HG02798 (cell line): ENCODE measurements at regions not wholly inside any gene's neighbourhood (a gene's known extent, or its start where the extent isn't known, plus 50 kb on each side); places are given as distances from the start of the nearest gene placed in this dataset.

Experiments used
- ATAC-seq: cut with Tn5 transposase; IDR thresholded peaks from one replicate; pipeline ENCODE4 v1.9.1; 2021; ENCODE audit warnings: mild to moderate bottlenecking; ENCODE audit not compliant: unreplicated experiment, poor library complexity

DNA sequence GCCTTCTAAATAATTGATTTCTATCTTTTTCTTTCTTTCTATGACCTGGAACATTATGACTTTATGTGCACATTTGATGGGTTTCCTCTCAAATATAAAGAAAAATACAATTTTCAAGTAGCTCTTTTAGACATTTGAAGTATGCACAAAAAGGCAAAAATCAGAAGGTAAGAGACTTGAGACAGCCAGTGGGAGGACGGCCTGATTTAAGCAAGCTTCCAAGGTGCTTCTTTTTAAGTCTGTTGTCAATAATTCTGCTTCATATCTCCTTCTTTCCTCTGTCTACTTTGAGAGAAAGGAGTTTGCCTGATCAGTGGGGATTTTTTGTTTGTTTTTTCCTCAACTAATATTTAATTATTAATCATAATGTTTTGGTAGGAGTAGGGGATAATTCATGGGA, 188.2 kb upstream of the ARHGAP20 start:
- ATAC-seq, result no peak

DNA sequence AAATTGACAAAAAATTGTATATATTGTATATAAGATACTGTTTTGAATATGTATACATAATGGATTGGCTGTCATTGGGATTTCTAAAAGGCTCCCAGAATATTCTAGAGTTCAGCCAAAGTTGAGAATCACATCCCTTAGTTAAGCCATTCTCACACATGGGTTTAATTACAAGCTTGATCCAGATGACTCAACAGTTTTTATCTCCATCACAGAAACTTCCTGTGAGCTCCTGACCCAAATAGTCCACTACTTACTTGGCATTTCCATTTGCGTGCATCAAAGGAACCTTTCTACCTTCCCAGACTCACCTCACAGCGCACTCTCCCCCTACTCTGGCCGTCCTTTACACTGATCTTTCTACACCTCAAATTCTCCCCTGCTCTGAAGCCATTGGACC, 184.8 kb upstream of the ARHGAP20 start:
- no peak for ATAC-seq

DNA sequence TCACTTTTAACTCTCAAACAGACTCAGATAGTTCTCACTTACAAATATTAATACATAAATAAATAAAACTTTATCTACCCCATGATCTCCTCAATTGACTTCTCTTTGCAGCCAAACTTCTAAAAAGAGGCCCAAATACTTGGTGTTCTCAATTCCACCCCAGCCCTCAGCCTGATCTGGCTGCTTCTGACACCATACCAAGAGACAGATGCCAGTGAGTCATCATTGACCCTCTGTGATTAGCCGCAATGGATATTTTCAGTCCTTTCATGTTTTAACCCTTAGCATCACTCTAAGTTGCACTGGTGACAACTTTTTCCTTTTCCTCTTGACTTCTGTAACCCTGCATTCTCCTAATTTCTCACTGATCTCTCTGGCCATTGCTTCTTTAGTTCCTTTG, 184.1 kb upstream of the ARHGAP20 start:
- ATAC-seq, result no peak

DNA sequence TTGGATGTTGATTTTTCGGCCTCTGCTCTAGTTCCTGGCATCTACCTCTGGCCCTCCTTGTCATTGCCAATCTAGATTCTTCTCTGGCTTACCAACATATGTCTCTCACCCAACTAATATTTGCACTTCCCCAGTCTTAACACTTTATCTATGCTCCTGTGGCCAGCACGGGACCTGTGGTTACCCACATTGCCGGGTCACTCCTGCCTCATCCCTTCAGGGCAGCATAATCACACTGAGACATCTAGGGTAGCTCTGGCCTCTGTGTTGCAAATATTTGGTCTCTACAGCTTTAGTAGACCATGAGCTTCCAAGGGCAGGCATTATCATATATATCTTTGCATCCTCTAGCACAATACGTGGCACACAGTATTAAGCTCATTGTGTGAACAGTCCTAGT, 182.0 kb upstream of the ARHGAP20 start:
- ATAC-seq, result no peak

DNA sequence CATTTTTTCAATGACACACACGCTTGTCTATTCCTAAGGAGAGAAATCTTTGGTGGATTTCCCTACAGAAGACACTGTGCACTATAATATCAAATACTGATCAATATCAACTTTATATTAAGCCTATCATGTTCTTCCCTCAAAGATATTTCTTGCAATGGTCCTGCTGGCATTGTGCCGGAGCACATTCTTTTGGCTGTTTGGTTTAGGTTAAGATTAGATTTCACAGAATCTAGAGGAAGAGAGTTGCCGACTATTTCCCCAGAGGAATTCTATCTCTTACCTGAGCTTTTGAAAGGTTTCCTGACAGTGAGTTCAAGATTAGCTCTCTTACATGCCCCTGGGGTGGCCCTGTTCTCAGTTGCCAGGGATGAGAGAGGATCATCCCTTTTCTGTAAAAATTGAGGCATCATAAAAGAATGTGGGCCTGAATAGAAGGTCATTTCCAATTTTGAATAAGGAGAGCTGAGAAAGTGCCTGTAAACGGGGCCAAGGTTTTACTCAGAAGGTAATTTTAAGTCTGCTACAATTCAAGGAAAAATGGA, 180.6 kb upstream of the ARHGAP20 start:
- no peak for ATAC-seq

DNA sequence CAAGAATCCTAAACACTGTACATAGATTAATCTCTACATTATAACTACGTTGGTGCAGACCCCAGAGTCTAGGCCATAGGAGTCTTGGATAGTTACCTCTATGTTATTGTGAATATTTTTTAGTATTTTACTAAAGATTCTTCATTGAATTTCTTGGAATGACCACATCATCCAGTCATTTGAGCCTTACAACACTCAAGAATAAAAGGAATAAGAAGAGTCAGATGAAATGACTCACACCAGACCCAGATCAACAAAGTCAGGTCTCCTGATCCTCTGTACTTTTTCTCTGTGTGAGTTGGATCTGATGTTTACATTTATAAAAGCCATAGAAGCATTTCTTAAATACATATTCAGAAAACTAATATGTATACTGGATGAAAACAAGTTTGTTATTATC, 179.2 kb upstream of the ARHGAP20 start:
- ATAC-seq, result no peak

DNA sequence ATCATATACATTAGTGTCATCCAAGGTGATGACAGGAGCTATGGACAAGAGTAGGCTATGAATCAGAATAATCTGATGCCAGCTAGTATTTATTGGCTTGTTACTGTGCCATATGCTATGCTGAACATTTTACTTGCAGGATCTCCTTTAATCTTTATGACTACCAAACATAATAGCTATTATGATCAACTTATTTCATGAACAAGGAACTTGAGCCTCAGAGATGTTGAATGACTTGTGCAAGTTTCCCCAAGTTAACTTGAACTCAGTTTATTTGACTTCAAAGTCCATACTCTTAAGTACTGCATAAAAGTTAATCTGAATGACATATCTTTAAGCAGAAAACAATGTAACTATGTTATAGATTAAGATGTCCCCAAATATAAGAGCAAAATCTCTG, 178.8 kb upstream of the ARHGAP20 start:
- ATAC-seq, result no peak

DNA sequence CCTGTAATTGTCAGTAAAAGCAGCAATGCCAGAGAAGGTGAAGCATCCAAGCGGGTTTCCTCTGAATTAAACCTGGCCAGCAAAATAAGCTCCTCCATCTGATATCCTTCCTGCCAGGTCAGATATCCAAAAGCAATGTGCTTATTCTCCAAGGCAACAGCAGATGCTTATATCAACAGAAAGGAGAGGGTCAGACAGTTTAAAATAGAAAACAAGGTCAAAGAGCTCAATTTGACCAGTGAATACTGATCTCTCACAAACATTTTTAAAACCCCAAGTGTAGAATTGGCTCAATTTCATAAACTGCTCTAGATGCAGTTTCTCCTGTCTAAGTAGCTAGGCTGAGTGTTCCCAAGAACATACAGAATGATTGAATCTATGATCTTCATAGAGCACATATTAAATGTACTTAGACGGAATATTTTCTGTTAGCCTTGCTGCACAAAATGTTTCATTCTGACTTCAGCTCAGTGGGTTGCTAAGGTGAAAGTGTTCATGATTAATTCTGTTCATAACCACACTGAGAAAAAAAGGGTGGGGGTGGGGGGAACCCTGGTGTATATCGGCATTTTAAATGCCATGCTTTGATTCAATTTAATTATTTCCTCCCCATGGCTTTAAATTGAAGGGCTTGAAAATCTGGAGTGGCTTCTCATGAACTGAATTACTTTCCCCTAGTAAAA, 174.2 kb upstream of the ARHGAP20 start:
- ATAC-seq, result no peak

DNA sequence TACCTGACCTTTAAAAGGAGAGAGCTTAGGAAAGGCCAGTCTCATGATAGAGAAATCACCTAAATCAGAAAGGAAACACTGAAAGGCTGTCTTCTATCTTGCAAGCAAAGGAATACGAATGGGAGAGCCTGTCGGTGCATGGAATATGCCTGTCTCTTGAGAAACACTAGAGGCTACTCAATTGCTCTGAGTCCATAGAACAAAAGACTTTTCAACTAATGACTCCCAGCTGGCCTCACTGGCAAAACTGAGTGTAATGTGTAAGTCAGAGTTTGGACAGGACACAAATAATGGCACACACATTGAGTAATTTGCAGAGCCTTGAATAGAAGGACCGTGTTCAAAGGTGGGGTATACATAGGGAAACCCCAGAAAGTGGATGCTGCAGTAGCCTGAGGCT, 171.0 kb upstream of the ARHGAP20 start:
- ATAC-seq, result no peak

DNA sequence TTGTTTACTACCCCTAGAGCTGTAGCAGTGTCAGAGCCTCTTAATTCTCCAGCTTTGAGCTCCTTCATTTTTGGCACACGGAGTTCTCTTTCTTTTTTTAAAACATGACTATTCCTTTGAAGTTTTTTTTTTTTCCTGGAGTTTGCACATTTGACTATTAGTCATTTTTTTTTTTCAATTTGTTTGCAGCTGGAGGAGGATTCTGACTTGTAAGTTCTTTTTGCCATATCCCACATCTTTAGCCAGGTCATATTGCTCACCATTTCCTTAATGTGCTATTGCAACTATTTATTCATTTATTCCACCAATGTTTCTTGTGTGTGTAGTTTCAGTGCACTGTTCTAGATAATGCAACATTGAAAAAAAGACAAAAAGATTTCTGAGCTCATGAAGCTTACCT, 166.3 kb upstream of the ARHGAP20 start:
- ATAC-seq, result no peak

DNA sequence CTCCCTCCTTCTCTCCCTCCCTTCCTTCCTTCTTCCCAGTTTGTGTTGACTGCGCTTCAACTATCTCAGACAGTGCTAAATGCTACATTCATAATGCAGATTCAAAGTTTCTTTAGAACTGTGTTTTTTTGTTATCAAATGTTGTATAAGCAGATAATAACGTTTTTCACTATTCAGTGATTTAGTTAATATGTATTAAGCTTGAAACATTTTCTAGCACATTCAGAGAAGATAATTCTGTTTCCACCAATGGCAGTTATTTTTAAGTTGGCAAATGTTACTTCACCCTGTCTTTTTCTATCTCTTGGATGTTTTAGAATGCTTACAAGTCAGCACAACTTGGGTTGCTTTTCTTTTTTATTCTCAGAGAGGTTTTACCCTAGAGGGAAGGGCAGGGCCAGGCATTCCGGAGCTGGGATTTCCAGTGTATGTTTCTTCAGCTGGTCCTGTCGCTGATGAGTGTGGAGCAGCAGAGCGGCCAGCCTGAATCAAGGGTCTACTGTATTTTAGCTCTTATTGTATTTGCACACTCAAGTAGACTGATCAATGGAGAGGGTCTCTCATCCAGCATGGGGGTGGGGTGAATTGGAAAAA, 162.3 kb upstream of the ARHGAP20 start:
- ATAC-seq, result no peak

DNA sequence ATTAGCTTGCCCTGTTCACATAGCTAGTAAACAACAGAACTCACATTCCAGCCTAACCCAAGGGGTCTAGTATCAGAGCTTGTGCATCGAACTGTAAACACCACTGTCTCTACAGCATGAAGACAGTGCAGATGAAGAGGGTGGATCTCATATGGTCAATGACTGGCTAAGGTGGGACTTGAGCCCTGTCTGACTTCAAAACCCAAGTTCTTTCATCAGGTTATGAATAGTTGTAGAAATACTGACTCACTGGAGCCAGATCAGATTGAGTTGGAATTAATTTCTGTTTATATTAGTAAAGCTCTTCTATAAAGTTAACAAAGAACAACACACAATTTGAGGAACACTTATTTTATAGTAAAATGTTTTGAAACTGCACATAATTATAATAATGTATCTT, 161.7 kb upstream of the ARHGAP20 start:
- no peak for ATAC-seq

DNA sequence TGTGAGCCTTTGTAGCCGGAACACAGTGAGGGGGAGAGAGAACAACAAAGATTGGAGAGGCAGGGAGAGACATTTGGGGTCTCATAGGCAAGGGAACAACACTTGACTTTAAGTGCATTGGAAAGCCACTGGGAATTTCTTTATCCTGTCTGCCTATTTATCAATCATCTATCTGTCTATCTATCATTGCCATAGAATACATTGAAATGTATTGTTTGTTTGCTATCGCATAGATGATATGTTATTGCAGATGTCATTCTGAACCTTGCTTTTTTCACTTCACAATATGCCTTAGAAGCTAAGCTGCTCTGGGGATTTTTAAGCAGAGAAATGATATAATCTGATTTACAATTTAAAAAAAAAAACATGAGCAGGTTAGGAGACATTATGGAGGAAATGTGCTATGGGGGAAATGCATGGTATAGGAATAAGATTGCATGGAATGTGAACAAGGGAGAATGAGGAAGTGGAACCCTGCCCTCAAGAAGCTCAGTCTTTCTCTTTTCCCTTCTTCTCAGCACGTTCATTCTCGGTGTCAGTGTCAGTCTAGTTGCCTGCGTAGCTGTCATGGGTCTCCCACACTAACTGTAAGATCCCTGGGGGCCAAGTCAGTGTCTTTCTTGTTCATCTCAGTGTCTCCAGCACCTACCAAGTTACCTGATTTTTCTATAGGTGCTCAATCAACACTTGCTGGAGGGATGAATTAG, 158.7 kb upstream of the ARHGAP20 start:
- ATAC-seq, result no peak

DNA sequence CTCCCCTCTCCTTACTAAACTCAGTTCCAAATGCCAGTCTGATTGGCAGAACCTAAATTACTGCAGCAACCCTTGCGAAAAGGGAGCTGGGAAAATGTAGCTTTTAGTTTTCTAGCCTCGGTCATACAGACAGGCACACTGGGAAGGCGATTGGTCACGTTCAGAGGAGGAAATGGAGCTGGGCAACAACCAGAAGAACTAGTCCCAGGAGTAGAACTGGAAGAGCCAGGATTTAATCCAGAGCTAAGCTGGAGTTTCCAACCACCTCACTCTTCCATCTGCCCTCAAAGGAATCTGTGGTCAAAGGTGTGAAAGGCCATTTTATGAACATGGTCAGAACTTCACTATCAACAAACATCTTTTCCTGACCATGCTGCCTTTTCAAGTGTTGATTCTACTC, 155.7 kb upstream of the ARHGAP20 start:
- no peak for ATAC-seq

DNA sequence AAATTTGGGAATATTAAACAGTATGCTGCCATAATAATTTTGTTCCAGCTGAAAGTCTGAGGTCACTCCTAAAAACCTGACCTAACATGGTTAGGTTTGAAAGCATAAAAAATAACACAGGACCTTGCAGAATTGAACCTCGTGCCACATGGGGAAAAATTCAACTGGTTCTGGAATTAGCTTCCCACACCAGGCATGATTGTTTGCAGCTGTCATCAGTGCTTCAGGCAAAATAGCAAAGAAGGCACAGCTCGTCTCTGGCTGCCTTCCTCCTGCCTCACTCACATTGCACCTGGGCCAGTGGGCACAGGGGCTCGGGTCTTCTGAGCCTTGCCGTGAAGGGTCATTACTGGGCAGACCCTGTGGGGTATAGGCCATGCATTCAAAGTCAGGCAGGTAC, 153.8 kb upstream of the ARHGAP20 start:
- no peak for ATAC-seq

DNA sequence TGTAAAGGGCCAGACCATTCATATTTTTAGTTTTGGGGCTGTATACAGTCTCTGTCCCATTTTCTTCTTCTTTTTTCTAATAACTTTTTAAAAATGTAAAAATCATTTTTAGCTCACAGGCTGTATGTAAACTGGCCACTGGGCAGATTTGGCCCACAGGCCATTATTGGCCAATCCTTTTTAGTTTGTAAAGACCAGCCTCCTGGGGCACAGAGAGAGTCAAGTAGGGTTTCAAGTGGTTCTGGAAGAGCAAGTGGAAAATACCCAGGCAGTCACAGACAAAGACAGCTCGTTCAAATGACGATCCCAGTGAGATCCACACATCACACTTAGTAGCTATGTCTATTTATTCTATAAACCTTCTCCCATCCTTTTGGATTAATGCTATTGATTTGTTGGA, 150.2 kb upstream of the ARHGAP20 start:
- ATAC-seq, result no peak

DNA sequence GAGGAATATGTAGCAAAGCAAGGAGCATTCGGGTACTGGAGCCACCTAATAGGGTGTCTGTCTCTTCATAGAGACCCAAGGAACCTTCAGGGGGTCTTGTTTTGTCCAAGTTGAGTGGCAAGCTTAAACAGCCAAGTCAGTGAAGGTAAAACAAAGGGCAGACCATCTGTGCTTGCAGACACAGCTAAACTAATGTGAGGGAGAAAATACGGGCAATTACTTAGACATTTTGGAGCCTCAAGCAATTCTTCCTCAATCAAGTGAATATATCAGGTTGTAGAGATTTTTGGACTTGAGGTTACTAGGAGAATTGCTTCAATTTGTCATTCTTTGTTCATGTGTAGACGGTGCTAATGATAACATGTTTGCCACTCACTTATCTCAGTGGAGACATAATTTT, 148.2 kb upstream of the ARHGAP20 start:
- no peak for ATAC-seq

DNA sequence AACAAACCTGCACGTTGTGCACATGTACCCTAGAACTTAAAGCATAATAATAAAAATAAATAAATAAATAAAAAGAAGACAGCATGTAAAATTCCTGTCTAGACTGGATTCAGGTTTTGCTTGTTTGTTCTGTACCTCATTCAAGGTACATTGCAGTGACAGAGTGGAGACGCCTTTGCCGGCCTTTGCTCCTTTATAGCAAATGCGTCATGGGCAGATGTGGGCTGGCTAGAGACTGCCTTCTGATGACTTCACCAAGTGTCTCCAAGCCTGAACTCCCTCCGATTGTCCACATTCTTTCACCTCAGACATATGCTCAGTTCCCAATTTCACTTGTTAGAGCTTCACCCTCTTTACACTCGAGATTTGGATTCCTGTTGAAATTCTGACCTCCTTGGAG, 147.8 kb upstream of the ARHGAP20 start:
- no peak for ATAC-seq

DNA sequence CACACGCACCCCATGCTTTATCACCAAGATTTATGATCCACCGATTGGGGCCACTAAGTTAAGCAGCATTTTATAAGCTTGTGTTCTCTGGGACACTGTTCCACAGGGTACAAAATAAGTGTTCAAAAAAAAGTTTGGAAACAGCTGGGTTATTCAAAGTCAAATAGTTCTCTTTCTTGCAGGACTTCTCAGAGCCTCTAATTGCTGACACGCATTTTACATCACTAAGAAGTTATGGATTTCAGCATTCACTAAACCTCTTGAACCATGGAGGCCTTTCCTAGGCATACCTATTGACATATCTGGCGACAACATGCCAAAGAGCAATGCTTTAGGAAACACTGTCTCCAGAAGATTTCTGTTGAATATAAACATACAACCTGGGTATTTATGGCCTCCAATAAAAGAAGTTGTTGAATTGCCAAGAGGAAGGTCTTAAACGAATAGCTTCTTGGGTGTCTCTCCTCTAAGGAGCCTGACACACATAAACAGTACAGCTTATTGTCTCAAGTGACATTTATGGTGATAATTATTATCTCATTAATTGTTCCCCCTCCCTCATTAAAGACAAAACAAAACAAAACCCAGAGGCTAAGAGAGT, 147.1 kb upstream of the ARHGAP20 start:
- ATAC-seq, result no peak

DNA sequence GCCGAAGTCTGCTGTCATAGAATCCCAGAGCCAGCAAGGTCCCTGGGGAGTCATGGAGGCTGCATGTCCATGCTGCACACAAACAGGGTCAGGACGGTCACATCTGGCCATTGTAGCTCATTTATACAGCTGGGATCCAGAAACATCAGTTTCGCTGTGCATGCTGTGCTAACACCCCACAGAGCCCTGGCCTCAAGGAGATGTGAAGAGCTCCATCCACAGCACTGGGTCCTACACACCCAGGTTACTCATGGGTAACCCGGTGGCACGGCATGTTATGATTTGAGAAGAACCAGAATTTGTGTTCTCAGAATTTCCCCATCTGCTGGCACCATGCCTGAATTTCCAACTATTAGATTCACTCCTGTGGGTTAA, 146.3 kb upstream of the ARHGAP20 start:
- no peak for ATAC-seq

DNA sequence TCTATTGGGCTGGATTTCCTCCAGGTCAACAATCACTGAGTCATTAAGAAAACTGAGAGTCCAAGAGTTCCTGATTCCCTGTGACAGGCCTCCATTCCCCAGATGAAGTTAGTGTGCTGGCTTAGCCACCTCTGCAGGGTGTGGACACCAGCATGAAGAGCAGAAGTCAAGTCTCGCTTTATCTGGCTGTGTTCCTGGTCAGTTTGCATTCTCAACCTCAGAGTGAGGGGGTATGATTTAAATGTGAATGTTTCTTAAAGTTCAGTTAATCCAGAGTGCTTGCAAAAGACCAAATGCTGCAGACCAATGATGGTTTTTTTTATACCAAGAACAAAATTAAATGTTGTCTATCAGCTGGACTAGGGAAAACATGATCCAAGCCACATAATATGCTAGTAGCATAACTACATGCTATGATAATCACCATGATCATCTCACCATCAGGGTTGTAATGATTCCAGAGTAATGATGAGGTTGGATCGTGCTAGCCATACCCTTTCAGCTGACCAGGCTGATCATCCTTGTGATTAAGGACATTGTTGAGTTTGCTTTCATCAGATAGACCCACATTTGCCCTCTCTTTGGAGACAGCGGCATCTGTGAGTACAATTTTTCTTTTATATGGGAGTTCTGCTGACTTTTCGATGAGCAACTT, 145.8 kb upstream of the ARHGAP20 start:
- ATAC-seq, result no peak
